ENCODE measurements at regions not wholly inside any gene's neighbourhood (a gene's known extent, or its start where the extent isn't known, plus 50 kb on each side); places are given as distances from the start of the nearest gene placed in this dataset.

GRCh38 chr7:111662386-111662785 lies 100.1 kb upstream of the IMMP2L start:
- no CpG with 5 or more reads among the region's 2 CpGs for WGBS (ENCODE audit: extremely low coverage, insufficient read length, low lambda C conversion rate)
- Mint-ChIP-seq H3K9me3 (no peaks in the 10 kb centered on the region; a peak in 1 of 5 replicates), H3K4me3 (no peak overlapping the region), H3K27me3 (ENCODE audit: low read depth) (no peaks in the 10 kb centered on the region), H3K36me3 (ENCODE audit: insufficient read depth in 1 of 3, low read depth in 3 of 3) (no peaks in the 10 kb centered on the region; a peak in 1 of 7 replicates), H3K27ac (no peak overlapping the region), H3K4me1 (peaks cover 16 to 17% of the 10 kb centered on the region in 2 experiments)
- H3K4me2 ChIP-seq (ENCODE audit: insufficient read depth, insufficient read length, low read length): no peak overlapping the region
- no peak overlapping the region for H3K14ac ChIP-seq (ENCODE audit: insufficient read depth, low read length)
- no peaks in the 10 kb centered on the region for H3K27me3 ChIP-seq (ENCODE audit: insufficient read depth, low read length)
- no peaks in the 10 kb centered on the region for H3K79me1 ChIP-seq (ENCODE audit: insufficient read depth, low read depth, low read length, poor library complexity, severe bottlenecking)
- H2BK120ac ChIP-seq (ENCODE audit: low read depth, low read length, poor library complexity, severe bottlenecking): no peak overlapping the region
- no peaks in the 10 kb centered on the region for H4K20me1 ChIP-seq (ENCODE audit: control insufficient read depth, insufficient read depth, insufficient read length)
- H2BK20ac ChIP-seq (ENCODE audit: low read depth, low read length, poor library complexity, severe bottlenecking): no peak overlapping the region
- H3K9ac ChIP-seq (ENCODE audit: extremely low read depth, insufficient read length, low read length): no peak overlapping the region
- no peak overlapping the region for H2BK15ac ChIP-seq (ENCODE audit: low read depth, low read length)
- H3K4me1 ChIP-seq (ENCODE audit: insufficient read depth, low read length): no peaks in the 10 kb centered on the region
- no peak overlapping the region for H3T11ph ChIP-seq (ENCODE audit: low read length)
- no peak overlapping the region for H2AFZ ChIP-seq (ENCODE audit: low read length)
- no peak overlapping the region for H4K5ac ChIP-seq (ENCODE audit: insufficient read length, low read depth, low read length)
- H2AK5ac ChIP-seq (ENCODE audit: insufficient read length, low read length): no peak overlapping the region
- H2BK12ac ChIP-seq (ENCODE audit: insufficient read length, low read depth, low read length): no peak overlapping the region
- H3K4ac ChIP-seq (ENCODE audit: low read depth, low read length): no peak overlapping the region
- no peak overlapping the region for H4K91ac ChIP-seq (ENCODE audit: insufficient read length, low read depth, low read length)
- no peaks in the 10 kb centered on the region for H3K23me2 ChIP-seq (ENCODE audit: insufficient read length, low read depth, low read length, poor library complexity, severe bottlenecking)
- DNase-seq: no peak
- no peak overlapping the region for H3K23ac ChIP-seq (ENCODE audit: insufficient read length, low read depth, low read length)
- no peak overlapping the region for H3K27ac ChIP-seq (ENCODE audit: insufficient read length, low read depth, low read length)
- no peak overlapping the region for H4K8ac ChIP-seq (replicated peaks; ENCODE audit: insufficient read length, low read depth, low read length)
- H3K79me2 ChIP-seq (ENCODE audit: insufficient read depth, low read length): no peaks in the 10 kb centered on the region
- H3K9me3 ChIP-seq (ENCODE audit: control insufficient read depth, low read depth, low read length): no peaks in the 10 kb centered on the region
- no peak overlapping the region for H3K18ac ChIP-seq (ENCODE audit: insufficient read length, low read depth, low read length)
- no peak overlapping the region for H3K56ac ChIP-seq (ENCODE audit: insufficient read length, low read depth, low read length)
- no peak for TF ChIP-seq CTCF (conservative IDR thresholded peaks at IDR 0.05)
- no peak overlapping the region for H2BK5ac ChIP-seq (ENCODE audit: insufficient read length, low read length)
